ENCODE measurements at regions not wholly inside any gene's neighbourhood (a gene's known extent, or its start where the extent isn't known, plus 50 kb on each side); places are given as distances from the start of the nearest gene placed in this dataset.

GRCh38 chr6:40928763-40929162, 110.3 kb downstream of the UNC5CL start:
- 0 out of 2 replicates have a peak, but pooled peaks cover 12% of the 10 kb centered on the region for H3K27me3 ChIP-seq (ENCODE audit: low read length)
- TF ChIP-seq EZH2phosphoT487 (conservative IDR thresholded peaks at IDR 0.05; ENCODE audit: low read length) = no peak
- no peak for TF ChIP-seq CTCF (IDR thresholded peaks at IDR 0.05; ENCODE audit: insufficient read depth, low read length, poor library complexity, severe bottlenecking)
- no peaks in the 10 kb centered on the region for H4K20me1 ChIP-seq (ENCODE audit: low read depth, low read length)
- no peak overlapping the region for H2AFZ ChIP-seq (ENCODE audit: low read depth, low read length, severe bottlenecking)
- H3K4me2 ChIP-seq (ENCODE audit: low read depth, low read length, poor library complexity, severe bottlenecking) = no peak overlapping the region
- no peaks in the 10 kb centered on the region for H3K9me3 ChIP-seq (ENCODE audit: insufficient read depth, low read length)
- no peaks in the 10 kb centered on the region for H3F3A ChIP-seq (ENCODE audit: insufficient read depth)
- no peaks in the 10 kb centered on the region for H3K36me3 ChIP-seq (ENCODE audit: low read length)
- H3K9ac ChIP-seq (ENCODE audit: low read length) = no peak overlapping the region
- no peak overlapping the region for H3K4me3 ChIP-seq (ENCODE audit: insufficient read depth, low read length, poor library complexity, severe bottlenecking)
- no peaks in the 10 kb centered on the region for H3K79me2 ChIP-seq (ENCODE audit: insufficient read depth, low read length)
- no peak overlapping the region for H3K27ac ChIP-seq (ENCODE audit: low read depth, low read length)
- H3K9me2 ChIP-seq (replicated peaks; ENCODE audit: insufficient read depth, low read length) = no peaks in the 10 kb centered on the region

GRCh38 chr6:40928307-40928706, 110.7 kb downstream of the UNC5CL start:
- Histone ChIP-seq H2AFZ (ENCODE audit: low read depth, low read length, severe bottlenecking) (no peak overlapping the region), H3K4me2 (ENCODE audit: low read depth, low read length, poor library complexity, severe bottlenecking) (no peak overlapping the region), H3K4me3 (ENCODE audit: insufficient read depth, low read length, poor library complexity, severe bottlenecking) (no peak overlapping the region), H3K79me2 (ENCODE audit: insufficient read depth, low read length) (no peaks in the 10 kb centered on the region), H3K27ac (ENCODE audit: low read depth, low read length) (no peak overlapping the region), H3K9me2 (replicated peaks; ENCODE audit: insufficient read depth, low read length) (no peaks in the 10 kb centered on the region), H3K9ac (ENCODE audit: low read length) (no peak overlapping the region), H4K20me1 (ENCODE audit: low read depth, low read length) (no peaks in the 10 kb centered on the region), H3K27me3 (ENCODE audit: low read length) (0 out of 2 replicates have a peak, but pooled peaks cover 12% of the 10 kb centered on the region), H3K9me3 (ENCODE audit: insufficient read depth, low read length) (no peaks in the 10 kb centered on the region), H3F3A (ENCODE audit: insufficient read depth) (no peaks in the 10 kb centered on the region), H3K36me3 (ENCODE audit: low read length) (no peaks in the 10 kb centered on the region)
- TF ChIP-seq EZH2phosphoT487 (conservative IDR thresholded peaks at IDR 0.05; ENCODE audit: low read length) (no peak), CTCF (IDR thresholded peaks at IDR 0.05; ENCODE audit: insufficient read depth, low read length, poor library complexity, severe bottlenecking) (no peak)

GRCh38 chr6:40925341-40925740, 113.7 kb downstream of the UNC5CL start:
- Histone ChIP-seq H3K27me3 (ENCODE audit: low read length) (0 out of 2 replicates have a peak, but pooled peaks cover 8% of the 10 kb centered on the region), H3K9me3 (ENCODE audit: insufficient read depth, low read length) (no peaks in the 10 kb centered on the region), H3K9ac (ENCODE audit: low read length) (no peak overlapping the region), H3K36me3 (ENCODE audit: low read length) (no peaks in the 10 kb centered on the region), H3F3A (ENCODE audit: insufficient read depth) (no peaks in the 10 kb centered on the region), H3K79me2 (ENCODE audit: insufficient read depth, low read length) (no peaks in the 10 kb centered on the region), H2AFZ (ENCODE audit: low read depth, low read length, severe bottlenecking) (no peak overlapping the region), H4K20me1 (ENCODE audit: low read depth, low read length) (no peaks in the 10 kb centered on the region), H3K4me3 (ENCODE audit: insufficient read depth, low read length, poor library complexity, severe bottlenecking) (no peak overlapping the region), H3K27ac (ENCODE audit: low read depth, low read length) (no peak overlapping the region), H3K9me2 (replicated peaks; ENCODE audit: insufficient read depth, low read length) (no peaks in the 10 kb centered on the region), H3K4me2 (ENCODE audit: low read depth, low read length, poor library complexity, severe bottlenecking) (no peak overlapping the region)
- no peak for TF ChIP-seq CTCF (IDR thresholded peaks at IDR 0.05; ENCODE audit: insufficient read depth, low read length, poor library complexity, severe bottlenecking)
- no peak for TF ChIP-seq EZH2phosphoT487 (conservative IDR thresholded peaks at IDR 0.05; ENCODE audit: low read length)
